PC-9 (cell line): ENCODE measurements at regions not wholly inside any gene's neighbourhood (a gene's known extent, or its start where the extent isn't known, plus 50 kb on each side); places are given as distances from the start of the nearest gene placed in this dataset.

Experiments used
- BruUV-seq: library from RNA; stranded (reverse); fragments of 400-500 nt; replicated peaks from 2 replicates; lab custom pipeline; 2021; lab: Mats Ljungman, UMichigan
- CTCF ChIA-PET: fragments of 300-600 bp; sonication (Branson Sonifier 250); formaldehyde crosslinking; loops from one replicate; lab custom pipeline; 2022; ENCODE audit warnings: antibody characterized with exemption; lab: Charles Lee
- POLR2A ChIA-PET: fragments of 300-600 bp; sonication (Branson Sonifier 250); formaldehyde crosslinking; loops from one replicate; lab custom pipeline; 2022; ENCODE audit warnings: antibody characterized with exemption; ENCODE audit not compliant: unreplicated experiment; lab: Charles Lee
- DNase-seq, 2 experiments: peaks; one replicate each; pipeline versions ENCODE4 v3.0.0 to v3.0.0-alpha.2; 2015 to 2022; ENCODE audit warnings: mixed read lengths in 1 of 2
- H2AFZ ChIP-seq: fragments of 200-600 bp; sonication (generic); 2 replicates; pipeline ENCODE4 v1.8.1; 2017; ENCODE audit warnings: antibody characterized with exemption
- H3F3A ChIP-seq: fragments of 200-600 bp; sonication (generic); 2 replicates; pipeline ENCODE4 v1.8.1; 2017; ENCODE audit warnings: antibody characterized with exemption, mild to moderate bottlenecking, low read depth; ENCODE audit not compliant: insufficient read depth
- H3K27ac ChIP-seq: fragments of 200-600 bp; sonication (generic); 2 replicates; pipeline ENCODE4 v1.6.1; 2016; ENCODE audit warnings: mixed run types
- H3K27me3 ChIP-seq: fragments of 200-600 bp; sonication (generic); 2 replicates; pipeline ENCODE4 v1.6.1; 2016; ENCODE audit warnings: low read depth, mixed run types; ENCODE audit not compliant: insufficient read depth
- H3K36me3 ChIP-seq: fragments of 200-600 bp; sonication (generic); 2 replicates; pipeline ENCODE4 v1.6.1; 2016; ENCODE audit warnings: low read depth, mixed run types
- H3K4me1 ChIP-seq: fragments of 200-600 bp; sonication (generic); replicated peaks from 2 replicates; pipeline ENCODE4 v1.6.1; 2016; ENCODE audit warnings: mixed run types; ENCODE audit not compliant: insufficient read depth
- H3K4me2 ChIP-seq: fragments of 200-600 bp; sonication (generic); 2 replicates; pipeline ENCODE4 v1.6.1; 2017; ENCODE audit warnings: mixed run types
- H3K4me3 ChIP-seq: fragments of 200-600 bp; sonication (generic); 2 replicates; pipeline ENCODE4 v1.6.1; 2016; ENCODE audit warnings: mixed run types
- H3K79me2 ChIP-seq: fragments of 200-600 bp; sonication (generic); 2 replicates; pipeline ENCODE4 v1.6.1; 2017; ENCODE audit warnings: low read depth, mixed run types
- H3K9me2 ChIP-seq: fragments of 200-600 bp; sonication (generic); 2 replicates; pipeline ENCODE4 v1.8.1; 2017; ENCODE audit warnings: mild to moderate bottlenecking; ENCODE audit not compliant: insufficient read depth
- H3K9me3 ChIP-seq: fragments of 200-600 bp; sonication (generic); 2 replicates; pipeline ENCODE4 v1.8.1; 2016; ENCODE audit warnings: low read depth; ENCODE audit not compliant: insufficient read depth
- H4K20me1 ChIP-seq: fragments of 200-600 bp; sonication (generic); 2 replicates; pipeline ENCODE4 v1.8.1; 2017; ENCODE audit not compliant: insufficient read depth
- CTCF ChIP-seq: fragments of 200-600 bp; sonication (generic); conservative IDR thresholded peaks from 2 replicates; pipeline ENCODE4 v1.6.1; 2017; ENCODE audit warnings: mixed run types, antibody characterized with exemption, mild to moderate bottlenecking, moderate library complexity
- EZH2 ChIP-seq: fragments of 200-600 bp; sonication (generic); IDR thresholded peaks from 2 replicates; pipeline ENCODE4 v1.8.0; 2017; ENCODE audit warnings: antibody characterized with exemption, low read depth
- intact Hi-C: fragments of 100-400 bp; cut with micrococcal nuclease; formaldehyde crosslinking; loops from one replicate; pipeline ENCODE4 v1.10.0; 2022; ENCODE audit not compliant: unreplicated experiment

GRCh38 chr2:139177041-139177440 lies 396.9 kb upstream of the NXPH2 start:
- Histone ChIP-seq H3K4me1 (no peaks in the 10 kb centered on the region), H3K4me2 (no peak overlapping the region), H3K9me3 (no peaks in the 10 kb centered on the region; the same call in 1 of the 2 replicates), H4K20me1 (no peaks in the 10 kb centered on the region), H3K4me3 (no peak overlapping the region), H3F3A (no peaks in the 10 kb centered on the region), H3K9me2 (no peaks in the 10 kb centered on the region), H3K27me3 (no peaks in the 10 kb centered on the region), H2AFZ (no peak overlapping the region), H3K36me3 (no peaks in the 10 kb centered on the region), H3K27ac (no peak overlapping the region), H3K79me2 (no peaks in the 10 kb centered on the region)
- intact Hi-C loops: no loop called here
- CTCF ChIA-PET: no interaction called here
- POLR2A ChIA-PET: no interaction called here
- TF ChIP-seq EZH2 (no peak), CTCF (no peak)
- no peak for DNase-seq
- BruUV-seq: no TSS peak

GRCh38 chr2:139175510-139175909 lies 395.3 kb upstream of the NXPH2 start:
- intact Hi-C loops: no loop called here

GRCh38 chr2:139170406-139170805 lies 390.2 kb upstream of the NXPH2 start:
- Histone ChIP-seq H3K4me1 (no peaks in the 10 kb centered on the region), H3K36me3 (no peaks in the 10 kb centered on the region), H3K9me3 (no peaks in the 10 kb centered on the region; the same call in 1 of the 2 replicates), H3K4me3 (no peak overlapping the region), H3K9me2 (no peaks in the 10 kb centered on the region), H3F3A (no peaks in the 10 kb centered on the region), H4K20me1 (no peaks in the 10 kb centered on the region), H3K4me2 (no peak overlapping the region), H2AFZ (no peak overlapping the region), H3K27ac (no peak overlapping the region), H3K27me3 (no peaks in the 10 kb centered on the region), H3K79me2 (no peaks in the 10 kb centered on the region)
- TF ChIP-seq EZH2: no peak
- TF ChIP-seq CTCF: no peak
- BruUV-seq: no TSS peak
- ChIA-PET CTCF (no interaction called here), POLR2A (no interaction called here)
- intact Hi-C loops: no loop called here
- DNase-seq: no peak

More at GRCh38 chr2:139175510-139175909, 395.3 kb upstream of the NXPH2 start:
- H4K20me1 ChIP-seq: no peaks in the 10 kb centered on the region
- no peaks in the 10 kb centered on the region for H3F3A ChIP-seq
- no peaks in the 10 kb centered on the region for H3K27me3 ChIP-seq
- no TSS peak for BruUV-seq
- POLR2A ChIA-PET: no interaction called here
- TF ChIP-seq CTCF (no peak), EZH2 (no peak)
- no peak overlapping the region for H3K27ac ChIP-seq
- H3K36me3 ChIP-seq: no peaks in the 10 kb centered on the region
- no peaks in the 10 kb centered on the region for H3K79me2 ChIP-seq
- CTCF ChIA-PET: no interaction called here
- DNase-seq: no peak
- H3K4me1 ChIP-seq: no peaks in the 10 kb centered on the region
- H2AFZ ChIP-seq: no peak overlapping the region
- H3K9me2 ChIP-seq: no peaks in the 10 kb centered on the region
- no peak overlapping the region for H3K4me3 ChIP-seq
- H3K4me2 ChIP-seq: no peak overlapping the region
- no peaks in the 10 kb centered on the region; the same call in 1 of the 2 replicates for H3K9me3 ChIP-seq
